OCI-LY3 (cell line): ENCODE measurements at regions not wholly inside any gene's neighbourhood (a gene's known extent, or its start where the extent isn't known, plus 50 kb on each side); places are given as distances from the start of the nearest gene placed in this dataset.
"Not testable (repeated sequence)": the region's sequence is repeated elsewhere in the genome, so short reads cannot be mapped to it uniquely, and the experiment has no call there.

ENCODE experiments used
- CTCF ChIP-seq: fragments of 200-600, 300-600 bp; sonication (generic); IDR thresholded peaks from 2 replicates; pipeline ENCODE4 v1.5.1; 2014; ENCODE audit warnings: antibody characterized with exemption, low read length, low read depth
- EZH2phosphoT487 ChIP-seq: fragments of 200-600 bp; shearing (Covaris generic); IDR thresholded peaks from 2 replicates; pipeline ENCODE4 v1.6.1; 2018; ENCODE audit warnings: antibody characterized with exemption, mixed run types, low read depth

DNA sequence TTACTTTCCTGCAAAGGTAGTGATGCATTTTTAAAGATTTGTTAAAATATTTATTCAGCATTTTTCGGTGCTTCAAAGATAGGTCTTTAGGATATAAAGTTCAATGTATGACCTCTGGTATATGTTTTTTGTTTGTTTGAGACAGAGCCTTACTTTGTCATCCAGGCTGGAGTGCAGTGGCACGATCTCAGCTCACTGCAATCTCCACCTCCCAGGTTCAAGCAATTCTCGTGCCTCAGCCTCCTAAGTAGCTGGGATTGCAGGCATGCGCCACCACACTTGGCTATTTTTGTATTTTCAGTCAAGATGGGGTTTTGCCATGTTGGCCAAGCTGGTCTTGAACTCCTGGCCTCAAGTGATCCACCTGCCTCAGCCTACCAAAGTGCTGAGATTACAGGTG is 131.9 kb upstream of the ADGRF1 start:
- not testable (repeated sequence) for TF ChIP-seq CTCF, EZH2phosphoT487
